ENCODE measurements at regions not wholly inside any gene's neighbourhood (a gene's known extent, or its start where the extent isn't known, plus 50 kb on each side); places are given as distances from the start of the nearest gene placed in this dataset.

- Histone ChIP-seq H3K9me2 (ENCODE audit: low read depth, low read length) (no peaks in the 10 kb centered on the region), H3F3A (ENCODE audit: insufficient read depth, low read length) (no peaks in the 10 kb centered on the region), H2AFZ (ENCODE audit: low read length) (no peak overlapping the region), H3K4me1 (ENCODE audit: insufficient read depth, low read length, severe bottlenecking) (no peaks in the 10 kb centered on the region), H4K20me1 (ENCODE audit: insufficient read depth, low read length) (no peaks in the 10 kb centered on the region), H3K27ac (ENCODE audit: low read depth, low read length, poor library complexity, severe bottlenecking) (no peak overlapping the region), H3K9me3 (ENCODE audit: low read length) (no peaks in the 10 kb centered on the region), H3K9ac (ENCODE audit: low read length) (no peak overlapping the region), H3K36me3 (ENCODE audit: insufficient read depth, low read length) (no peaks in the 10 kb centered on the region), H3K4me2 (ENCODE audit: low read length) (no peak overlapping the region), H3K4me3 (ENCODE audit: low read depth, low read length, poor library complexity, severe bottlenecking) (no peak overlapping the region), H3K27me3 (ENCODE audit: insufficient read depth, low read length) (no peaks in the 10 kb centered on the region), H3K79me2 (ENCODE audit: insufficient read depth, low read length) (no peaks in the 10 kb centered on the region)
- no peak for TF ChIP-seq EZH2 (IDR thresholded peaks at IDR 0.05; ENCODE audit: borderline replicate concordance, low read length)
- no peak for TF ChIP-seq CTCF (IDR thresholded peaks at IDR 0.05; ENCODE audit: low read length)
These were observed 172.0 kb upstream of the SPOPL start for GRCh38 chr2:138329591-138329990.

- Histone ChIP-seq H3K27ac (ENCODE audit: low read depth, low read length, poor library complexity, severe bottlenecking) (no peak overlapping the region), H3K79me2 (ENCODE audit: insufficient read depth, low read length) (no peaks in the 10 kb centered on the region), H3F3A (ENCODE audit: insufficient read depth, low read length) (no peaks in the 10 kb centered on the region), H4K20me1 (ENCODE audit: insufficient read depth, low read length) (no peaks in the 10 kb centered on the region), H3K27me3 (ENCODE audit: insufficient read depth, low read length) (no peaks in the 10 kb centered on the region), H3K4me1 (ENCODE audit: insufficient read depth, low read length, severe bottlenecking) (no peaks in the 10 kb centered on the region), H3K9ac (ENCODE audit: low read length) (no peak overlapping the region), H2AFZ (ENCODE audit: low read length) (no peak overlapping the region), H3K4me3 (ENCODE audit: low read depth, low read length, poor library complexity, severe bottlenecking) (no peak overlapping the region), H3K9me2 (ENCODE audit: low read depth, low read length) (no peaks in the 10 kb centered on the region), H3K9me3 (ENCODE audit: low read length) (no peaks in the 10 kb centered on the region), H3K4me2 (ENCODE audit: low read length) (no peak overlapping the region), H3K36me3 (ENCODE audit: insufficient read depth, low read length) (no peaks in the 10 kb centered on the region)
- no peak for TF ChIP-seq EZH2 (IDR thresholded peaks at IDR 0.05; ENCODE audit: borderline replicate concordance, low read length)
- no peak for TF ChIP-seq CTCF (IDR thresholded peaks at IDR 0.05; ENCODE audit: low read length)
These were observed 168.4 kb upstream of the SPOPL start for GRCh38 chr2:138333121-138333520.

- Histone ChIP-seq H3K79me2 (ENCODE audit: insufficient read depth, low read length) (no peaks in the 10 kb centered on the region), H3K4me3 (ENCODE audit: low read depth, low read length, poor library complexity, severe bottlenecking) (no peak overlapping the region), H4K20me1 (ENCODE audit: insufficient read depth, low read length) (no peaks in the 10 kb centered on the region), H2AFZ (ENCODE audit: low read length) (no peak overlapping the region), H3K4me1 (ENCODE audit: insufficient read depth, low read length, severe bottlenecking) (no peaks in the 10 kb centered on the region), H3K9me2 (ENCODE audit: low read depth, low read length) (no peaks in the 10 kb centered on the region), H3K4me2 (ENCODE audit: low read length) (no peak overlapping the region), H3K9me3 (ENCODE audit: low read length) (no peaks in the 10 kb centered on the region), H3K36me3 (ENCODE audit: insufficient read depth, low read length) (no peaks in the 10 kb centered on the region), H3K27ac (ENCODE audit: low read depth, low read length, poor library complexity, severe bottlenecking) (no peak overlapping the region), H3K9ac (ENCODE audit: low read length) (no peak overlapping the region), H3F3A (ENCODE audit: insufficient read depth, low read length) (no peaks in the 10 kb centered on the region), H3K27me3 (ENCODE audit: insufficient read depth, low read length) (no peaks in the 10 kb centered on the region)
- TF ChIP-seq EZH2 (IDR thresholded peaks at IDR 0.05; ENCODE audit: borderline replicate concordance, low read length) (no peak), CTCF (IDR thresholded peaks at IDR 0.05; ENCODE audit: low read length) (no peak)
These were observed 167.9 kb upstream of the SPOPL start for GRCh38 chr2:138333677-138334076.
